ENCODE measurements at regions not wholly inside any gene's neighbourhood (a gene's known extent, or its start where the extent isn't known, plus 50 kb on each side); places are given as distances from the start of the nearest gene placed in this dataset.

- DNase-seq (ENCODE audit: low read depth): peak; percentile 11
These were observed 366.3 kb upstream of the ESRRG start for GRCh38 chr1:217089361-217090014.

- DNase-seq (ENCODE audit: low read depth): peak; percentile 20
These were observed 365.5 kb upstream of the ESRRG start for GRCh38 chr1:217088521-217089284.

GRCh38 chr1:217088011-217088410 is 364.8 kb upstream of the ESRRG start:
- no peak for DNase-seq (ENCODE audit: low read depth)

GRCh38 chr1:217079584-217079983 is 356.4 kb upstream of the ESRRG start:
- DNase-seq (ENCODE audit: low read depth): no peak

DNA sequence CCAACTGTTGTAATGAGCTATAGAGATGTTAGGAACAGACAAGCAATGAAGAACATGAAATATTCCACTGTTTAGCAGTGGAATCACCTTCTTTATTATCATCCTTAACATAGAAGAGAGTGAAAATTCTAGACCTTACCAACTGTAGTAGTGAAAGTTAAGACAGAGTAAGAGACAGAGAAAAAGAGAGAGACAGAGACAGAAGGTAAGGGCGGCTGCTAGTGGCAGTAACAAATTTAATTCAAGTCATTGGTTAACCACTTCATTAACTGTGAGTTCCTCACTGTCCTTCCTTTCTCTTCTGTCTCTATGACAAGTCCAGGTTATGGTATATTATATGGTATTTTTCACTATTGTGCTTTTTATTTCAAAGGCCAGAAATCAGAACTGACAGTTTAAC is 355.7 kb upstream of the ESRRG start:
- no peak for DNase-seq (ENCODE audit: low read depth)

DNA sequence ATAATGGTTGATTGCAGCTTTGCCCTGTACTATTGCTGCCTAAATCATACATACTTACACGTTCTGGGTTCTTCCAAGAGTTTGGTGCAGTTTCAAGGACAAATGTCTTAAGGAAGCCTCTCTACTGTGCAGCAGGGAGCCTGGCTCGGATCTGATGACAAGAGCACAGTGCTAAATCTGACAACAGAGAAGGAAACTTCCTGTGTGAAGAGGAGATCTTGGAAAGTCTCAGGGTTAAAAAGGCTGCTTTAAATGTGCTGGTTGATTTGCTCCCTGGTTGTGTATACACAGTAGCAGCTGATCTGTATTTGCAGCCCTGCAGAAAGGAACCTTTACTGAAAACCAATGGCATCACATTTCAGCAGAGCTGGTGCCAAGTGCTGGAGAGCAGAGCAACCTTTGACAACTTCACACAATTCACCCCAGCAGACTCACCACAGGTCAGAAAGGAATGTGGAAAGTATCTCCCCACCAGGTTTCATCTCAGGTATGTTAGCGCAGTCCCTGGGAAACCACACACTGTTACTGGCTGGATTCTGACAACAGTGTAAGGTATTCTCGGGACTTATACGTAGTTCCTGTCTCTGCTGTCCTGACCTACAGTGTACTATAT is 355.0 kb upstream of the ESRRG start:
- DNase-seq (ENCODE audit: low read depth): no peak

GRCh38 chr1:217077426-217077825 is 354.2 kb upstream of the ESRRG start:
- DNase-seq (ENCODE audit: low read depth): no peak

DNA sequence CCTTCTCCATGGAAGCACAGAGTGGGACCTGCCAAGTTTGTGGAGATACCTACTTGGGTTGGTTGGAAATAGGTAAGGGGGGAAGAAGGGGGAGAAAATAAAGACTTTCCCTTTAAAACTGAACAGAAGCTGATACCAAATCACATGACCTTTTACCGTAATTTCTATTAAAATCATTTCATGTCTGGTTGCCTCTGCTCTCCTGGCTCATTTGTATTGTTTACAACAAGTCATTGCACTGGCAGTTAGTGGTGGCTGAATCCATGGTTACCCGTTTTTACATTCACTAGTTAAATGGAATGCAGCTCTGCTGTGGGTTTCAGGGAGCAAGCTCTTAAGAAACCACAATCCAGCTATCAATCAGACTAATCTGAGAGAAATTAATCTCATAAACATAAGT is 353.7 kb upstream of the ESRRG start:
- DNase-seq (ENCODE audit: low read depth): peak; percentile 3

GRCh38 chr1:217072926-217073325 is 349.7 kb upstream of the ESRRG start:
- DNase-seq (ENCODE audit: low read depth): no peak

DNA sequence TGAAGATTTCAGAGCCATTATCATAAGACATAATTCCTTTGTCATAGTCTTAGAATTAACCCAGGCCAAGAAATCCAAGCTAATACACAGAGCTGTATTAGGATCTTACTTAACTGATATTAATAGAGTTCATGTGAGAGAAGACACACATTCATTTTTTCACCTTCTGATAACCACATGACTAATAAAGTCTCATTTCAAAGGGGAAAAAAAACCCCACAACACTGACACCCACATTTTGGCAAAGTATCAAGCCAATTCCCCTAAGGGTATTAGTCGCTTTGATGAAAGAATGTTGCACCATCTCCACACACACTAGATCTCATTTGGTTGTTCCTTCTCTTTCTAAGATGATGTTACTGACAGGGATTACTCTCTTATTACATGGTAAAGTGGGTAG is 344.4 kb upstream of the ESRRG start:
- DNase-seq (ENCODE audit: low read depth): no peak

DNA sequence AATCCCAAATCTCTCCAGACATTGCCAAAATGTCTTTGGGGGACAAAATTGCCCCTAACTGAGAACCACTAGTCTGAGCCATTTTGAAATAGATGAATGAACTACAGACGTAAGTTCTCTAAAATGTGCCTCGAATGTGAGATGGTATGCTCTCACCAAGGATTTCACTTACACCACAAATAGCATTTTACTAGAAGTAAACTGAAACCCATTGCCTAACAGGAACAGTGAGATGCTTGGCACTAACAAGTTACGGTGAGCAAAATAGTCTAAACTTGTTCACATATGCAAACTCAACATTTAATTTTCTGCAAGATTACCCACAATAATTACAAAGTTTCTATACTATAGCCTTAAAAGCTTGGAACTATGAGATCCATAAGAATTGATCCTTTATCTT is 343.6 kb upstream of the ESRRG start:
- DNase-seq (ENCODE audit: low read depth): no peak

- DNase-seq (ENCODE audit: low read depth): no peak
These were observed 340.1 kb upstream of the ESRRG start for GRCh38 chr1:217063172-217063908.

- DNase-seq (ENCODE audit: low read depth): no peak
These were observed 339.4 kb upstream of the ESRRG start for GRCh38 chr1:217062586-217062985.

- DNase-seq (ENCODE audit: low read depth): no peak
These were observed 336.2 kb upstream of the ESRRG start for GRCh38 chr1:217059401-217059800.

- DNase-seq (ENCODE audit: low read depth): no peak
These were observed 330.4 kb upstream of the ESRRG start for GRCh38 chr1:217053676-217054075.

DNA sequence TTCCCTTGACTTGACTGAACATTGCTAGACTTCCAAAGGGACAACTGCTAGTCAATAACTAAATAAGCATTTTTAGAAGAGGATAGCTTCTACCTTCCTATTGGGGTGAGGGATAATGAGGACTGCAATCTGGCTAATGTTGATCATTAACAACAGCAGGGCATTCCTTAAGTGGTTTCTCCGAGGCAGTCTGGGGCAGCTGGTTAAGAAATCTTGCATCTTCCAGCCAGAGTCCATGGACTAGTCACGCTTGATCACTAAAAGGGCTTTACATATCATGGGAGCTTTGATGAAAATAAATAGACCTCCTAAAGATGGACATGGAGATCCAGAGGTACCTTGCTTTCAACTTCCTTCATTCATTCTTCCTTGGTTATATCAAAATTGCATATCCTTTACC is 329.4 kb upstream of the ESRRG start:
- no peak for DNase-seq (ENCODE audit: low read depth)

GRCh38 chr1:217052196-217052595 is 329.0 kb upstream of the ESRRG start:
- no peak for DNase-seq (ENCODE audit: low read depth)

GRCh38 chr1:217049721-217050120 is 326.5 kb upstream of the ESRRG start:
- no peak for DNase-seq (ENCODE audit: low read depth)

DNA sequence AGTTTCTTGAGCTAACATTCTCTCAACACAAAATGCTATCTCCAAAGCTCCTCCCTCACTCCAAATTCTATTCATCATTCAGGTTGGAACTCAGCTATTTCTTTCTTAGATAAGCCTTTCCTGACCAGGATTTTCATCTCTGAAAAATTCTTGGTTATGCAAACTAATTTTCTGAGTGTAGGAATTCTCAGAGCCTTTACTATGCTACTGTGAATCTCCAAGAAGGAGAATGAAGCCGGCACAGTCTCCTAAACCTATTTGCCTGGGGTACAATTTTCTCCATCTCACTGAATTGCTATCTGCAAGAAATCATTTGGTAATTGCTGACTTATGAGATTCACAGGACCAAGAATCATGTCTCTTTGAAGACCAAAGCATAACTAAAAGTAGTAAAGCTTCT is 325.9 kb upstream of the ESRRG start:
- no peak for DNase-seq (ENCODE audit: low read depth)

DNA sequence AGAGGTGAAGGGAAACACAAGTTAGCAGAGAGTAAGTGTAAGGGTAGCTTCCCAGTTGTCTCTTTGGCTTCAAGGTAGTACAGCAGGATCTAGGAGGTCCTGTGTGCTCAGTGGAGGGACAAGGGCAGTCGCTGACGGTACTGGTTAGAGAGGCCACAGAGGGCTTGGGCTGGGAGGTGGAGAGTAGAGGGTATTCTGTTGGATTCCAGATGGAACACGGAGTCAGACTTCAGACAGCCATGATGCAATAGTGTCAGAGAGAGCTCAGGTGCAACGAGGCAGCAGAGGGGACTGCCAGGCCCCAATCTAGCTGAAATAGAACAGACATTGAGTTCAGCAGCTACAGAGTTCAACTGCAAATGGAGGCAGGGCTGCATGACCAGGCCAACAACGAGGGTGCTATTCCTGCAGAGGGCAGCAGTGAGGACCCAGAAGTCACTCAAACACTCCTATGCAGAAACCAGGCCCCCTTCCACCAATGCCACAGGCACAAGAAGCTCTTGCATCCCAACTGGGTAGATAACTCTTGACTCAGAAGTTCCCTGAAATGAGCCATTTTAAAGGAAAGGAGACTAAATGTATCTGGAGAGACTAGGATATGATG is 325.0 kb upstream of the ESRRG start:
- DNase-seq (ENCODE audit: low read depth): peak; percentile 3

DNA sequence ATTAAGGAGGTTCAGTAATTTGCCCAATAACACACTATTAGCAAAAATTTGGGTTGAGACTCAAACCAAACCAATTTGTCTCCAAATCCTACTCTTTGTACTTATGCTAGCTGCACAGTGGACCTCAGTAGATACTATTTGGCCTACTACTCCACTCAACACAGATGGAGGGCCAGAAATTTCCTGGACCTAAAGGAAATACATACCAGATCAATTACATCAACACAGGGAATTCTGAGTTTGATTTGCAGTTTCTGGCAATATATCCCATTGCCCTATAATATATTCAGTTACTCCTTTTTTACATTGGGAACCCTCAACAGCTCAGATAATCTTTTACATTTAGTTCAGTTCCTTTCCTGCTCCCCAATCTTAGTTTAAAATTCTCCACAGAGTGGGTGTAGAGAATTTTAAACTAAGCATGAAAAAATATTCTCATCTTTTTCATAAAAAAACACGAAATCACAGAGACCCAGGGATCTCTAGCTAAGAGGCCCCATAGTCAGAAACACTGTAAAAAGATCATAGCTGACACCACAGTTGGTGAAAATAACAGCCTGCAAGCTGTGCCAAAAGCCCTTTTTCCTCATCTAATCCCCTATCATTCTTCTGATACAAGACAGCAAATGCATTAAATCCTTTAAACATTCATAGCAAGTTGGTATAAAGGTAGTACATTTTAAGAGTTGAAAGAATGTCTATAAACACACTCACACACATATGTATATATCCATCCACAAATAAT is 317.7 kb upstream of the ESRRG start:
- peak; percentile 12 for DNase-seq (ENCODE audit: low read depth)

GRCh38 chr1:217039926-217040325 is 316.7 kb upstream of the ESRRG start:
- DNase-seq (ENCODE audit: low read depth): no peak
